KOPT-K1 (cell line): ENCODE measurements at regions not wholly inside any gene's neighbourhood (a gene's known extent, or its start where the extent isn't known, plus 50 kb on each side); places are given as distances from the start of the nearest gene placed in this dataset.
"Not testable (repeated sequence)": the region's sequence is repeated elsewhere in the genome, so short reads cannot be mapped to it uniquely, and the experiment has no call there.

Source experiments
- H3K27ac ChIP-seq: fragments of 200-600 bp; sonication (generic); 2 replicates; pipeline ENCODE4 v1.5.1; 2016; ENCODE audit warnings: antibody characterized with exemption, mild to moderate bottlenecking, low read depth, low read length; ENCODE audit not compliant: poor library complexity, severe bottlenecking
- H3K36me3 ChIP-seq: fragments of 200-600 bp; sonication (generic); 2 replicates; pipeline ENCODE4 v1.5.1; 2017; ENCODE audit warnings: antibody characterized with exemption, mild to moderate bottlenecking, low read length, moderate library complexity; ENCODE audit not compliant: insufficient read depth
- H3K9me3 ChIP-seq: fragments of 200-600 bp; sonication (generic); 2 replicates; pipeline ENCODE4 v1.5.1; 2017; ENCODE audit warnings: antibody characterized with exemption, low read length, mild to moderate bottlenecking; ENCODE audit not compliant: insufficient read depth, poor library complexity, severe bottlenecking

GRCh38 chr1:235059221-235059620 is 69.4 kb downstream of the TOMM20 start:
- Histone ChIP-seq H3K27ac (no peak overlapping the region), H3K36me3 (no peaks in the 10 kb centered on the region), H3K9me3 (no peaks in the 10 kb centered on the region)

GRCh38 chr1:235058695-235059094 is 69.9 kb downstream of the TOMM20 start:
- Histone ChIP-seq H3K36me3 (no peaks in the 10 kb centered on the region), H3K27ac (no peak overlapping the region)

GRCh38 chr1:235057385-235058306 is 71.0 kb downstream of the TOMM20 start:
- no peak overlapping the region for H3K27ac ChIP-seq
- H3K36me3 ChIP-seq, result no peaks in the 10 kb centered on the region

More at GRCh38 chr1:235058695-235059094, 69.9 kb downstream of the TOMM20 start:
- H3K9me3 ChIP-seq, result no peaks in the 10 kb centered on the region

GRCh38 chr1:235056937-235057336 is 71.7 kb downstream of the TOMM20 start:
- Histone ChIP-seq H3K27ac (no peak overlapping the region), H3K36me3 (no peaks in the 10 kb centered on the region), H3K9me3 (no peaks in the 10 kb centered on the region)

More at GRCh38 chr1:235057385-235058306, 71.0 kb downstream of the TOMM20 start:
- no peaks in the 10 kb centered on the region for H3K9me3 ChIP-seq

- H3K36me3 ChIP-seq, result no peaks in the 10 kb centered on the region
- H3K27ac ChIP-seq, result no peak overlapping the region
- no peaks in the 10 kb centered on the region for H3K9me3 ChIP-seq
Measured at GRCh38 chr1:235054936-235055335, 73.7 kb downstream of the TOMM20 start.

GRCh38 chr1:235054466-235054865 is 74.2 kb downstream of the TOMM20 start:
- H3K9me3 ChIP-seq, result no peaks in the 10 kb centered on the region
- no peaks in the 10 kb centered on the region for H3K36me3 ChIP-seq
- H3K27ac ChIP-seq, result no peak overlapping the region

- H3K27ac ChIP-seq, result no peak overlapping the region
- H3K9me3 ChIP-seq, result no peaks in the 10 kb centered on the region
- no peaks in the 10 kb centered on the region for H3K36me3 ChIP-seq
Measured at GRCh38 chr1:235052067-235053008, 76.3 kb downstream of the TOMM20 start.

- Histone ChIP-seq H3K27ac (no peak overlapping the region), H3K9me3 (no peaks in the 10 kb centered on the region), H3K36me3 (no peaks in the 10 kb centered on the region)
Measured at GRCh38 chr1:235051521-235051920, 77.1 kb downstream of the TOMM20 start.

GRCh38 chr1:235050911-235051360 is 77.7 kb downstream of the TOMM20 start:
- Histone ChIP-seq H3K36me3 (no peaks in the 10 kb centered on the region), H3K9me3 (no peaks in the 10 kb centered on the region), H3K27ac (no peak overlapping the region)

GRCh38 chr1:235049716-235050378 is 78.8 kb downstream of the TOMM20 start:
- not testable (repeated sequence) for H3K9me3 ChIP-seq, H3K27ac ChIP-seq, H3K36me3 ChIP-seq

- H3K9me3 ChIP-seq, result no peaks in the 10 kb centered on the region
- H3K36me3 ChIP-seq, result no peaks in the 10 kb centered on the region
- no peak overlapping the region for H3K27ac ChIP-seq
Measured at GRCh38 chr1:235049217-235049616, 79.4 kb downstream of the TOMM20 start.

GRCh38 chr1:235047331-235047871 is 81.2 kb downstream of the TOMM20 start:
- H3K36me3 ChIP-seq, result no peaks in the 10 kb centered on the region
- no peak overlapping the region for H3K27ac ChIP-seq
- H3K9me3 ChIP-seq, result no peaks in the 10 kb centered on the region

- Histone ChIP-seq H3K36me3 (no peaks in the 10 kb centered on the region), H3K9me3 (no peaks in the 10 kb centered on the region), H3K27ac (no peak overlapping the region)
Measured at GRCh38 chr1:235045921-235046601, 82.6 kb downstream of the TOMM20 start.

GRCh38 chr1:235045034-235045690 is 83.5 kb downstream of the TOMM20 start:
- Histone ChIP-seq H3K36me3 (no peaks in the 10 kb centered on the region), H3K9me3 (no peaks in the 10 kb centered on the region), H3K27ac (no peak overlapping the region)
